ENCODE measurements at regions not wholly inside any gene's neighbourhood (a gene's known extent, or its start where the extent isn't known, plus 50 kb on each side); places are given as distances from the start of the nearest gene placed in this dataset.
"Not testable (repeated sequence)": the region's sequence is repeated elsewhere in the genome, so short reads cannot be mapped to it uniquely, and the experiment has no call there.

DNA sequence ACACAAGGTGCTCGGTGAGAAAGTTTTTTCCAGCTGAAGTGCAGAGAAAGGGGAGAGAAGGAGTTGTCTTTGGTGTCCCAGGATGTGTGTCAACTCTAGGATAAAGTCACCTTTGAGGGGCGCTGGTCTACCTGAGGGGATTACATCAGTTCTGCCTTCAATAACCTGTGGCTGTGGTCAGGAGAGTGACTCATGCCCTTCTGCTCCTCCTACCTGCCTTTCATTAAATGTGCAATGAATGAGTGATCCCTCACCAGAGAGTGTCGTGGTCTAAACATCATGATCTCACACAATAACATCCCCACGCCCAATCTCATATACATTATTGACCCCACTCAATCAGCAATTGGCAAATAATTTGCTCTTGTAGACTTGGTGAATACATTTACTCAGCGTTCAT is 83.4 kb downstream of the OR4M2 start:
- not testable (repeated sequence) for TF ChIP-seq CTCF (optimal IDR thresholded peaks at IDR 0.05 in 1 of 3, IDR thresholded peaks at IDR 0.05 in 1 of 3, conservative IDR thresholded peaks at IDR 0.05 in 1 of 3; ENCODE audit: extremely low read depth in 1 of 3, insufficient read depth in 2 of 3, low read length in 3 of 3); EZH2 (IDR thresholded peaks at IDR 0.05; ENCODE audit: low read length)
